GM18909 (cell line): ENCODE measurements at regions not wholly inside any gene's neighbourhood (a gene's known extent, or its start where the extent isn't known, plus 50 kb on each side); places are given as distances from the start of the nearest gene placed in this dataset.
"Not testable (repeated sequence)": the region's sequence is repeated elsewhere in the genome, so short reads cannot be mapped to it uniquely, and the experiment has no call there.

Experiments used
- ATAC-seq: cut with Tn5 transposase; IDR thresholded peaks from one replicate; pipeline ENCODE4 v1.9.1; 2021; ENCODE audit warnings: mild to moderate bottlenecking; ENCODE audit not compliant: unreplicated experiment, poor library complexity

GRCh38 chr13:87393358-87393757 is 277.8 kb upstream of the SLITRK5 start:
- no peak for ATAC-seq

GRCh38 chr13:87398047-87398446 is 273.1 kb upstream of the SLITRK5 start:
- no peak for ATAC-seq

GRCh38 chr13:87403748-87404432 is 267.3 kb upstream of the SLITRK5 start:
- ATAC-seq, result no peak

GRCh38 chr13:87426742-87427141 is 244.4 kb upstream of the SLITRK5 start:
- ATAC-seq, result no peak

GRCh38 chr13:87444135-87444534 is 227.0 kb upstream of the SLITRK5 start:
- no peak for ATAC-seq

GRCh38 chr13:87452281-87452680 is 218.9 kb upstream of the SLITRK5 start:
- no peak for ATAC-seq

- no peak for ATAC-seq
These were observed 217.9 kb upstream of the SLITRK5 start for GRCh38 chr13:87453244-87453643.

- ATAC-seq, result no peak
These were observed 211.8 kb upstream of the SLITRK5 start for GRCh38 chr13:87459419-87459818.

- ATAC-seq, result no peak
These were observed 173.7 kb upstream of the SLITRK5 start for GRCh38 chr13:87497426-87497825.

- no peak for ATAC-seq
These were observed 172.5 kb upstream of the SLITRK5 start for GRCh38 chr13:87498681-87499080.

GRCh38 chr13:87524775-87525174 is 146.4 kb upstream of the SLITRK5 start:
- no peak for ATAC-seq

GRCh38 chr13:87533776-87534175 is 137.4 kb upstream of the SLITRK5 start:
- no peak for ATAC-seq

- no peak for ATAC-seq
These were observed 135.3 kb upstream of the SLITRK5 start for GRCh38 chr13:87535911-87536310.

- peak; percentile 57 for ATAC-seq
These were observed 134.7 kb upstream of the SLITRK5 start for GRCh38 chr13:87536499-87536898.

GRCh38 chr13:87536899-87537298 is 134.3 kb upstream of the SLITRK5 start:
- peak; percentile 87 for ATAC-seq

- no peak for ATAC-seq
These were observed 133.2 kb upstream of the SLITRK5 start for GRCh38 chr13:87537951-87538350.

GRCh38 chr13:87538366-87539052 is 132.7 kb upstream of the SLITRK5 start:
- no peak for ATAC-seq

- ATAC-seq, result no peak
These were observed 118.0 kb upstream of the SLITRK5 start for GRCh38 chr13:87553142-87553541.

- no peak for ATAC-seq
These were observed 117.1 kb upstream of the SLITRK5 start for GRCh38 chr13:87554045-87554444.

- no peak for ATAC-seq
These were observed 113.4 kb upstream of the SLITRK5 start for GRCh38 chr13:87557788-87558187.

GRCh38 chr13:87561580-87561979 is 109.6 kb upstream of the SLITRK5 start:
- ATAC-seq, result not testable (repeated sequence)

GRCh38 chr13:87570669-87571068 is 100.5 kb upstream of the SLITRK5 start:
- no peak for ATAC-seq
